CD14-positive monocyte (primary cell): ENCODE measurements at regions not wholly inside any gene's neighbourhood (a gene's known extent, or its start where the extent isn't known, plus 50 kb on each side); places are given as distances from the start of the nearest gene placed in this dataset.

Source experiments
- DNase-seq, 3 donors: peaks; one replicate each; pipeline ENCODE4 v3.0.0-alpha.2; 2011 to 2022
- H2AFZ ChIP-seq: 2 replicates; pipeline ENCODE4 v1.6.0; 2012; ENCODE audit warnings: mild to moderate bottlenecking, low read depth, low read length, inconsistent platforms; ENCODE audit not compliant: insufficient read depth, poor library complexity, severe bottlenecking
- H3K27ac ChIP-seq, 2 donors: 1 replicate in 1 of 2; 2 replicates in 1 of 2; pipeline ENCODE4 v1.5.1; 2012 to 2013; ENCODE audit warnings: low read length in 2 of 2, control low read depth in 1 of 2, inconsistent platforms in 1 of 2, low read depth in 1 of 2, mild to moderate bottlenecking in 1 of 2
- H3K27me3 ChIP-seq, 2 donors: one replicate each; pipeline versions ENCODE4 v1.6.0 to v1.6.1; 2011 to 2013; ENCODE audit warnings: low read length in 2 of 2; ENCODE audit not compliant: control insufficient read depth in 2 of 2, insufficient read depth in 2 of 2
- H3K36me3 ChIP-seq, 2 donors: replicated peaks in 1 of 2; 1 replicate in 1 of 2; 2 replicates in 1 of 2; pipeline versions ENCODE4 v1.5.1 to v1.6.1; 2012 to 2013; ENCODE audit warnings: low read length in 2 of 2, control low read depth in 1 of 2, inconsistent platforms in 1 of 2, mild to moderate bottlenecking in 1 of 2; ENCODE audit not compliant: insufficient read depth in 2 of 2, control insufficient read depth in 1 of 2
- H3K4me1 ChIP-seq, 2 donors: 1 replicate in 1 of 2; 2 replicates in 1 of 2; pipeline versions ENCODE4 v1.5.1 to v1.6.1; 2012 to 2013; ENCODE audit warnings: low read length in 2 of 2, control low read depth in 1 of 2, inconsistent platforms in 1 of 2, mild to moderate bottlenecking in 1 of 2, moderate library complexity in 1 of 2; ENCODE audit not compliant: insufficient read depth in 2 of 2, control insufficient read depth in 1 of 2
- H3K4me2 ChIP-seq: replicated peaks from 2 replicates; pipeline ENCODE3; 2012; ENCODE audit warnings: low read length, moderate library complexity, mild to moderate bottlenecking; ENCODE audit not compliant: poor library complexity, severe bottlenecking; ENCODE audit errors: extremely low read depth
- H3K4me3 ChIP-seq, 3 experiments: fragments of 200-600 bp in 1 of 3; sonication (generic) in 1 of 3; replicated peaks in 1 of 3; 1 replicate in 2 of 3; 2 replicates in 1 of 3; pipeline ENCODE4 v1.5.1; 2011 to 2013; ENCODE audit warnings: low read length in 3 of 3, mild to moderate bottlenecking in 3 of 3, control low read depth in 2 of 3, low read depth in 2 of 3, inconsistent platforms in 1 of 3, moderate library complexity in 1 of 3
- H3K79me2 ChIP-seq: 2 replicates; pipeline ENCODE4 v1.6.0; 2012; ENCODE audit warnings: mild to moderate bottlenecking, control low read depth, inconsistent platforms, low read length, moderate library complexity; ENCODE audit not compliant: insufficient read depth
- H3K9ac ChIP-seq: 2 replicates; pipeline ENCODE4 v1.6.0; 2017; ENCODE audit warnings: low read length, mild to moderate bottlenecking; ENCODE audit not compliant: insufficient read depth, poor library complexity, severe bottlenecking
- H3K9me3 ChIP-seq, 2 donors: replicated peaks in 1 of 2; 1 replicate in 1 of 2; 2 replicates in 1 of 2; pipeline versions ENCODE4 v1.5.1 to v1.6.1; 2012 to 2013; ENCODE audit warnings: low read length in 2 of 2, control low read depth in 1 of 2; ENCODE audit not compliant: control insufficient read depth in 1 of 2, insufficient read depth in 1 of 2
- H4K20me1 ChIP-seq: 2 replicates; pipeline ENCODE4 v1.6.0; 2012; ENCODE audit warnings: mild to moderate bottlenecking, low read length, control low read depth, moderate library complexity; ENCODE audit not compliant: insufficient read depth
- H3K27ac Mint-ChIP-seq, 7 donors: one replicate each; pipeline ENCODE4 v1.8.0; 2020; ENCODE audit warnings: mild to moderate bottlenecking in 7 of 7, mixed read lengths in 7 of 7, moderate library complexity in 6 of 7, inconsistent platforms in 2 of 7
- H3K27me3 Mint-ChIP-seq, 3 donors: one replicate each; pipeline ENCODE4 v1.8.0; 2021 to 2022; ENCODE audit warnings: low read depth in 3 of 3, mild to moderate bottlenecking in 3 of 3, mixed read lengths in 3 of 3, moderate library complexity in 3 of 3, inconsistent platforms in 1 of 3
- H3K36me3 Mint-ChIP-seq, 2 donors: one replicate each; pipeline ENCODE4 v1.8.0; 2020; ENCODE audit warnings: mixed read lengths in 2 of 2, inconsistent platforms in 1 of 2, mild to moderate bottlenecking in 1 of 2
- H3K4me1 Mint-ChIP-seq: one replicate; pipeline ENCODE4 v1.8.0; 2020; ENCODE audit warnings: mild to moderate bottlenecking, mixed read lengths
- H3K4me3 Mint-ChIP-seq, 2 donors: one replicate each; pipeline ENCODE4 v1.8.0; 2020; ENCODE audit warnings: mild to moderate bottlenecking in 2 of 2, mixed read lengths in 2 of 2, moderate library complexity in 1 of 2
- H3K9me3 Mint-ChIP-seq, 7 donors: one replicate each; pipeline ENCODE4 v1.8.0; 2020 to 2022; ENCODE audit warnings: mixed read lengths in 7 of 7, mild to moderate bottlenecking in 6 of 7, moderate library complexity in 6 of 7, inconsistent platforms in 2 of 7
- WGBS: methylation state at CpG from one replicate; pipeline ENCODE4 v1.1.5; 2013; ENCODE audit warnings: missing lambda C conversion rate; ENCODE audit not compliant: insufficient coverage; 5-methylcytosine and 5-hydroxymethylcytosine counted together
- intact Hi-C, 2 donors: fragments of 100-400 bp; cut with micrococcal nuclease; formaldehyde crosslinking; loops; one replicate each; pipeline versions ENCODE4 v1.15.0 to v1.15.1; 2023
- TF ChIP-seq, protein P1 (sequence below): fragments of 200-600 bp; IDR thresholded peaks from one replicate; pipeline ENCODE4 v1.8.0; 2022; ENCODE audit warnings: antibody characterized with exemption, mild to moderate bottlenecking

GRCh38 chr11:127118811-127119210 lies 118.2 kb upstream of the KIRREL3 start:
- Mint-ChIP-seq H3K27me3 (peaks cover 0 to 3% (median 1%) of the 10 kb centered on the region in 3 donors), H3K9me3 (peaks cover 0 to 2% (median 0%) of the 10 kb centered on the region in 7 donors), H3K4me1 (no peaks in the 10 kb centered on the region), H3K4me3 (no peak overlapping the region), H3K27ac (no peak overlapping the region), H3K36me3 (no peaks in the 10 kb centered on the region)
- intact Hi-C loops: no loop called here
- H3K27ac ChIP-seq: no peak overlapping the region
- H3K36me3 ChIP-seq: no peaks in the 10 kb centered on the region
- no peak for DNase-seq
- TF ChIP-seq, protein P1, sequence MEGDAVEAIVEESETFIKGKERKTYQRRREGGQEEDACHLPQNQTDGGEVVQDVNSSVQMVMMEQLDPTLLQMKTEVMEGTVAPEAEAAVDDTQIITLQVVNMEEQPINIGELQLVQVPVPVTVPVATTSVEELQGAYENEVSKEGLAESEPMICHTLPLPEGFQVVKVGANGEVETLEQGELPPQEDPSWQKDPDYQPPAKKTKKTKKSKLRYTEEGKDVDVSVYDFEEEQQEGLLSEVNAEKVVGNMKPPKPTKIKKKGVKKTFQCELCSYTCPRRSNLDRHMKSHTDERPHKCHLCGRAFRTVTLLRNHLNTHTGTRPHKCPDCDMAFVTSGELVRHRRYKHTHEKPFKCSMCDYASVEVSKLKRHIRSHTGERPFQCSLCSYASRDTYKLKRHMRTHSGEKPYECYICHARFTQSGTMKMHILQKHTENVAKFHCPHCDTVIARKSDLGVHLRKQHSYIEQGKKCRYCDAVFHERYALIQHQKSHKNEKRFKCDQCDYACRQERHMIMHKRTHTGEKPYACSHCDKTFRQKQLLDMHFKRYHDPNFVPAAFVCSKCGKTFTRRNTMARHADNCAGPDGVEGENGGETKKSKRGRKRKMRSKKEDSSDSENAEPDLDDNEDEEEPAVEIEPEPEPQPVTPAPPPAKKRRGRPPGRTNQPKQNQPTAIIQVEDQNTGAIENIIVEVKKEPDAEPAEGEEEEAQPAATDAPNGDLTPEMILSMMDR: no peak
- no peaks in the 10 kb centered on the region for H3K9me3 ChIP-seq
- H3K4me1 ChIP-seq: no peaks in the 10 kb centered on the region
- WGBS: 87% methylated on average over 8 of the region's 9 CpGs
- no peak overlapping the region for H3K4me2 ChIP-seq
- H3K4me3 ChIP-seq: no peak overlapping the region
- H3K79me2 ChIP-seq: no peaks in the 10 kb centered on the region
- H2AFZ ChIP-seq: no peak overlapping the region
- no peak overlapping the region for H3K9ac ChIP-seq
- no peaks in the 10 kb centered on the region for H3K27me3 ChIP-seq
- no peaks in the 10 kb centered on the region for H4K20me1 ChIP-seq

DNA sequence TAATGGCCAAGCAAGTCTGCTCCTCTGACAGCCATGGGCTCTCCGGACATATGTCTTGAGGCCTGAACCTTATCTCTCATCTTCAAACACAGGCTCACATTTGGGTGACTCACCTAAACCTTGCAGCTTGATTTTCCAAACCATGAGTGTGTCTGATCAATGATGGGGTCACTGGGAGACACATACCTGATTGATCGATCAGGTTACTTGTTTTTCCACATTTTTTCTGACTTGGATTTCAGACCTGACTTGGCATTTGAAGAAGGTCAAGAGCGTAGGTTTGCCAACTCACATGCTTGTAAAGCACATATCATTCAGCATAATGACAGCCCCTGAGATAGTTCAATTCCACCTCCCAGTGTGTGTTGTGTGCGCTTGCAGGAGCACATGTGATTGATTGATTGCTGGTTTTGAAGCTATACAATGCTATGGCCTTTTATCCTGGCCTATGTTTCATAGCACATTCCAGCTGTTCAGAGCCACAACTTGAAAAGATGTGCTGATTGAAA lies 116.7 kb upstream of the KIRREL3 start:
- peaks cover 0 to 2% (median 0%) of the 10 kb centered on the region in 7 donors for H3K9me3 Mint-ChIP-seq
- Histone ChIP-seq H3K36me3 (no peaks in the 10 kb centered on the region), H3K9ac (no peak overlapping the region), H3K4me2 (no peak overlapping the region), H2AFZ (no peak overlapping the region), H3K79me2 (no peaks in the 10 kb centered on the region), H3K27ac (no peak overlapping the region), H3K4me3 (no peak overlapping the region), H3K4me1 (no peaks in the 10 kb centered on the region), H3K27me3 (no peaks in the 10 kb centered on the region), H4K20me1 (no peaks in the 10 kb centered on the region), H3K9me3 (no peaks in the 10 kb centered on the region)
- peaks cover 0 to 3% (median 1%) of the 10 kb centered on the region in 3 donors for H3K27me3 Mint-ChIP-seq
- H3K27ac Mint-ChIP-seq: no peak overlapping the region
- H3K36me3 Mint-ChIP-seq: no peaks in the 10 kb centered on the region
- no peaks in the 10 kb centered on the region for H3K4me1 Mint-ChIP-seq
- intact Hi-C loops: no loop called here
- H3K4me3 Mint-ChIP-seq: no peak overlapping the region
- WGBS: 82% methylated on average over 2 of the region's 4 CpGs
- no peak for DNase-seq
- TF ChIP-seq, protein P1: no peak
